ENCODE measurements at regions not wholly inside any gene's neighbourhood (a gene's known extent, or its start where the extent isn't known, plus 50 kb on each side); places are given as distances from the start of the nearest gene placed in this dataset.

DNA sequence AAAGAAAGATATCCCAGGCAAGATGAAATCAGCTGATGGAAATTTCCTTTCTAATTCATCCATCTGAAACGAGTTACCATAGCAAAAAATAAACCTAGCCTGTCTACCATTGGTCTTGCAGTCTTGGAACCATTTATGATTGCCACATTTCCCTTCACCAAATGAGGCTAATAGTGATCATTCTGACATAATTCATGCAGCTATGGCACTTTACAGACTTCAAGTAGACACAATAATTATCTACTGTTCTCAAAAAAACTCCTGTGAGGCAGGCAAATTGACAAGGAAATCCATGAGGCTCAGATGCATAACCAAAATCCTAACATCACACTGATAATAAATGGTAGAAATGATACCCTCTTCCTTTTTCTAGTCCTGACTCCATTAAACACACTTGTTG, 1669.7 kb upstream of the LRRTM1 start:
- DNase-seq (ENCODE audit: low read depth in 2 of 2), result no peak

DNA sequence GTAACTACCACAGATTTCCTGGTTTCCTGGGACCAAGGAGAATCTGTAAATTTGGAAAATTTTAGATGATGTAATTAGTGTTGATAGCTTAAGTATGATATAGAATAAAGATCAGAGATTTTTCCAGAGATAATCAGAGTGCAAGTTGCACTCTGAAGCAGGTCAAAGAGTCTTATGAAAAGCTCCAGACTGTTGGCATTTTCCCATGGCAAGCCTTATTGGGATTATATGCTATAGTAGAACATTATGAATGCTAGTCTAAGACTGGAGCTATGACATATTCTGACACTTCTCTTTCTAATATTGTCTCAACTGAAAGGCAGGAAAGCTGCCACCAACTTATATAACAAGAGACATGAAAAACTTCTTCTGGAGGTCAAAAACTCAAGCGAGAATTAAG, 1638.3 kb upstream of the LRRTM1 start:
- no peak for DNase-seq (ENCODE audit: low read depth in 2 of 2)

DNA sequence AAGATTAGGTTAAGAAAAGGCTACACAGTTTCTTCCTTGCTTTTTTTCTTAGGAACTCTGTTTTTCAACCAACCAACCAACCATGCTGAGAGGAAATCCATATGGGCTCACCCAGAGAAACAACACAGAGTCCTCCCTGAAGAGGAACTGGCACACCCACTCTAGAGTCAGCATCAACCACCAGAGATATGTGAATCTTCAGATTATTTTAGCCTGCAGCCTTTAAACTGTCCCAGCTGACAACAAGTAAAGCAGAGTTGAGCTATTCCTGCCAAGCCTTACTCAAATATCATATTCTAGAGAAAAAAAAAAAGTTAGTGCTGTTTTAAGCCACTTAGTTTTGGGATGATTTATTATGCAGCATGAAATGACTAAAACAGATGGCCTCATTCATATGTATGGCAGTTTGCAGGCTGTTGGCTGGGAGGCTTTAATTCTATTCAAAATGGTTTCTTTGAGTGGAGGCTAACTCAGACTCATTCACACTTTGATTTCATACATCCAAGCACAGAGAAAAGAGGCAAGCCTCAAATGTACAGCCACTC, 1637.7 kb upstream of the LRRTM1 start:
- DNase-seq (ENCODE audit: low read depth in 2 of 2), result no peak

DNA sequence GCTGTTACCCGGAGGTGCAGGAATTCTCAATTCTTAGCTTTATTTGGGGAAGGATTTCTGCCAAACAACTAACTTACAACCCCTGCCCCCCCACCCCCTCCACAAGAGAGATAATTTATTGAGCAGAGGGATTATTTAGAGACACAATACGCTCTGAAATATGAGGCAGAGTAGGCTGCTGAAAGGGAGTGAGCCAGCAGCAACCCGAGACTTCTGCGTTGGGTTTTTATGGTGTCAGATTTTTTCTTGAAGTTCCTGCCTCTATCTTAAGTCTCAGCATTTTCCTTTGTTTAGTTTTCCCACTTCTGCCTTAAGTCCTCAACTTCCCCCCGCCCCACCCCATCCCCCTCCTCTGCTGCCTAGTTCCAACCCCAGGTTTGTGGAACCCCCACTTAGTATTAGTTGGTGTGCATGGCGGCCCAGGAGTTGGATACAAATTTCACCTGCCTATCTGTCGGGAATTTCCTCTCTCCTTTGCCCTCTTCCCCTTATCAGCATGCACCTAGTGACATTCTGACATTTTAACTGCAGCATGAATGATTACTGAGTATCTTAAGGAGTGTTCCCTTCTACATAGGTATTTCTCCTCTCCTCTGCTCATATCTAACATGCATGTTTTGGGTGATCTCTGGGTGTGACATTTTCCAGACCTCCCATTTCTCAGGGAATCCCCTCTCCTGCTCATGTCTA, 1635.9 kb upstream of the LRRTM1 start:
- no peak for DNase-seq (ENCODE audit: low read depth in 2 of 2)

DNA sequence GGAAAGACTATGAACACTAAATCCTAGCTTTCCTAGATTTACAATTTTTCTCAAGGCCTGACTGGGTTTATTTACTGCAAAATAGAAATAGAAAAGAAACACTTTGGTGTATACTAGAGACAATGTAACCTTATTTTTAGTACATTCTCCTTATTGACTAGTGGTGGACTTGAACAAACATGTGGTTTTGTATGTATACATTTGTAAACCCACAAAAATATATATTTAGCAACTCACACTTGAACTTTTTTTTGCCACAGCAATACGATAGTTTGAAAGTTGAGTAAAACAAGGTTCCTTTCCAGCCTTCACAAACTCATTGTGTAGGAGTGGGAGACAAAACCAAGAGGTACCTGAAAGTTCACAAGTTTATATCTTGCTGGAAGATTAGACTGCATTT, 1633.4 kb upstream of the LRRTM1 start:
- DNase-seq (ENCODE audit: low read depth in 2 of 2), result no peak

DNA sequence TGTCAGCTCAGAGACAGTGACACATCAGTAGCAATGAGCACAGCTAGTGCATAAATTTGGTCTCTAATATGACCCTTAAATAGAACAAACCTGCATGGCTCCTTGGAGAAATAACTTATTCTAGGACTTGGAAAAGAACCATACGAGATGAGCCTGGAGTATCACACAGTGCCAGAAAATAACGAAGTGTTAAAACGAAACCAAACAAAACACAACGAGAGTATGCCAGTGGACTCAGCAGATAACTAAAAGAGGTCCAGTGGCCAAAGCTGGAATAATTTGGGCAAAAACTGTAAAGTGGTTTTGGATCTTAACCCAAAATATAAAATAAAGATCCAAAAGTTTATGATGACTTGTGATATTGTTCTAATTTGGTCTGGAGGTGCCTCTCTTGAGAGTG, 1599.0 kb upstream of the LRRTM1 start:
- no peak for DNase-seq (ENCODE audit: low read depth in 2 of 2)

DNA sequence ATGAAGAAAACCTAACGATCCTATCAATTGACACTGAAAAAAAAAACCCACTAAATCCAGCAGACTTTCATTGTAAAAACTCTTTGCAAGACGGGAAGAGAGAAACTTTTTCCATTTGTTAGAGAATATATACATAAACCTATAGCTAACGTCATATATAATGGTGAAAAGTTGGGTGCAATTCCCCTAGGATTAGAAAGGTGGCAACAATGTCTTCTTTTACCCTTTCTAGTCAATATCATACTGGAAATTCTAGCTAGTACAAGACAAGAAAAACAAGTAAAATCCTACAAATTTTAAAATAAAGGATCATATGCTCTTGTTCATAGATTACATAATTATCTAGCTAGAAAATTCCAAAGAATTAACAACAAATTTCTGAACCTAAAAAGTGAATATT, 1596.5 kb upstream of the LRRTM1 start:
- DNase-seq (ENCODE audit: low read depth in 2 of 2), result no peak

DNA sequence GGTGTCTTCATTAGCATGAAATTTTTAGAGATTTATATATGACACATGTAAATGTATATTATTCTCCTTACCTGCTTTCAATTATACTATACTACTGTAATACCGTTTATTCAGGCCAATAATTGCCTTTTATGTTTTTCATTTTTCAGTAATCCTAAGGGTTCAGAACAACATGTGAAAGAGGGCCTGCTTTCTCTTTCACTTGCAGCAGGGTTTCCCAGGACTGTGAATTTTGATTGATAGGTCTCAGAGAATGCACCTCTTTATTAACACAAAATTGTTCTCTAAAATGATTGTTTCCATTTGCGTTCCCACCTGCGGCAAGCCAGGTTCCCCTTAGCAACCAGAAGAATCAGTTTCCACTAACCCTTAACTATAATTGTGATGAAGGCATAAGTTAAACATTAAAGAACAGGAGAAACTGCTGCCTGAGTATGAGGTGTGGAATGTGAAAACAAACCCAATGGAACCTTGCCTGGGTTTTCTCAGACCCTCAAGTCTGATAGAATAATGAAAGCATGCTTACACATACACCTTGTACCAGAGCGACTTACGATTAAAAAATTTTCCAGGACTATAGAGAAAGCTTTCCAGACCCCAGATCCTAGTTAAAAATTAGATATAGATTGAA, 1591.2 kb upstream of the LRRTM1 start:
- no peak for DNase-seq (ENCODE audit: low read depth in 2 of 2)

DNA sequence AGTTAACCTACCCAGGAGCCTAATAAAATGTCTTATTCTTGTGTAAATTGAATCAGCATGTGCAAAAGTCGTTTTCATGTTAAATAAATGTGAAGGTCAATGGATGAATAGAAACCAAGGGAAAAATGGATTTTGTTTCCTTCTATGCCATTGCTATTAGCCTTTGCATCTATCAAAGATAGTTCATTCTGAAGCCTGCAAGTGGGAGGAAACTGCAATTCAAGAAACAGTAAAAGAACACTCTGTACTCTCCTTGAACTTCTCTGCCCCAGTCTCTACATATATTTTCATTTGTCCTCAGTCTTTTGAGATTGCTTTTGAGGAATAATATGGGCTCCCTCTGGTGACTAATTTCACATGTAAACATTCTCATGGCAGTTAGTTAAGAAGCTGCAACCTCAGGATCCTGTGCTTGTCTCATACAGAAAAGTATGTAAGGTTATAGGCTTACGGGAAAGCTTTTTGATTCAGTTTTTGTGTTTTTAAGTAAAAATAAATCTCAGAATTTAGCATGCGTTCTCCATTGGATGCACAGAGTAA, 1590.0 kb upstream of the LRRTM1 start:
- no peak for DNase-seq (ENCODE audit: low read depth in 2 of 2)

DNA sequence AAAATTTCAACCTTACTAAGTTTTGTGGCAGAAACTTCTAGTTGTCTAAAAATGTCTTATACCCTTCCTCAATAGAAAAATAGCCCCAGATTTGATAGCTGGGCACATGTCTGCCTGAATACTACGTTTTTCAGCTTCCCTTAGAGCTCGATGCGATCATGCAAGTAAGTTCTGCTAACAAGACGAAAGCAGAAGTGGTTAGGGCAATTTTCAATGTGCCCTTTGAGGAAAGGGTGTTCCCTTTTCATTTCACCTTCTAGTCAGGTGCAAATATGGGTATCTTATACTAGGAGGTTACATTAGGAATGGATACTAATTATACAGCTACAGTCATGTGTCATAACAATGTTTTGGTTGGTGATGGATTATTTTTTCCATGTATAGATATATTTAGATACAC, 1572.1 kb upstream of the LRRTM1 start:
- DNase-seq (ENCODE audit: low read depth in 2 of 2), result no peak

DNA sequence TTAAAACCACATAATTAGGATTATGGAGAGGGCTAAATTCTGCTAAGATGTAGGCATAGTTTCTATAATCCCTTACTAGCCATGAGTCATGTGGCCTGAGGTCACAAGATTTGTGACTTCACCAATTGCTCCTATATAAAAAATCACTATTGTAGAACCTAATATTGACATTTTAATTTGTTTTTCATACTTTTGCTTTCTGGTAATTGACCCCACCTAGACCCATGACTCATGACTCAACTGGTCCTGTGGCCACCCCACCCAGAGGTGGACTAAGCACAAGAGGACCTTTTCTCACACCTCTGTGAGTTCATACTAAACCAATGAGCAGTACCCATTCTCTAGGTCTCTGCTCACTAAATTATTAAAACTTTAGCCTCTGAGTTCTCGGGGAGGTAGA, 1567.5 kb upstream of the LRRTM1 start:
- no peak for DNase-seq (ENCODE audit: low read depth in 2 of 2)

DNA sequence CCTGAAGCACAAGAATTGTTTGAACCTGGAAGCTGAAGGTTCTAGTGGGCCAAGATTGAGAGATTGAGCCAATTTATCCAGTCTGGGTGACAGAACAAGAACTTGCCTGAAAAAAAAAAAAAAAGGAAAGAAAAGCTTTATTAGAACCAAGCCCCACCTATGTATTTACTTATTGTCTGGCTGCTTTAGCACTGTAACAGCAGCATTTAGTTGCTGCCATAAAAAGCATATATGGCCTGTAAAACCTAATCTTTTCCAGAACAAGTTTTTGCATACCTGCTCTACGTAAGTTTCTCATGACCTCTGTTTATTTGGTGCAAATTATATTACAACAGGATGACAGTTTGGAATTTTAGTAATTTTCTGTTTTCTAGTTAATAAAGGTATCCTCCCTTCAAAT, 1565.6 kb upstream of the LRRTM1 start:
- no peak for DNase-seq (ENCODE audit: low read depth in 2 of 2)

DNA sequence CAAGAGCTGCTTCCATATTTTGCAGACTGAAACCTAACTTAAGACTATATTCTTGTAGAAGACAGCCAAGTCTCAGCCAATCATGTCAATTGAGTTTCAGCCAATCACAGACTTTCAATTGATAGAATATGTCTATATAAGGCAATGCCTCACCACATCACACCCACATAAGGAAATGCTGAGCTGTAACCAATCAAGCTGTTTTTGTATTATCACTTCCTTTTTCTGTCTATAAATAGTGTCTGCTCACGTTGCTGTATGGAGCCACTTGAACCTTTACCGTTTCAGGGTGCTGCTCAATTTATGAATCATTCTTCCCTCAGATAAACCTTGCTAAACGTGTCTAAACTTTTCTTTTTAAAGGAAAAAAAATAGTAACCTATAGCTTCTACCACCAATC, 1554.4 kb upstream of the LRRTM1 start:
- DNase-seq (ENCODE audit: low read depth in 2 of 2), result no peak

DNA sequence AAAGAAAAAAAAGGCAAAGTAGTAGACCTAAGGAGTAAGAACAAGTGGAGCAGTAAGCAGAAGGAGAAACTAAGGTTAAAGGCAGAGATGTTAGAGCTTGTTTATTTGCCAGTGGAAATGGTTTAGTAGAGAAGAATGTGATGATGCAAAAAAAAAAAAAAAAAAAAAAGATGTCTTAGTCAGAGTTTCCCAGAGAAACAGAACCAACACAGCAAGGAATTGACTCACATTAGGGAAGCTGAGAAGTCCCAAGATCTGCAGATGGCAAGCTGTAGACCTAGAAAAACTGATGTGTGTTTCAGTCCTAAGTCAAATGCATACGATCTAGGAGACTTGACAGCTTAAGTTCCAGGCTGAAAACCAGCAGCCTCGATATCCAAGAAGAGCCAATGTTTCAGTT, 1548.8 kb upstream of the LRRTM1 start:
- DNase-seq (ENCODE audit: low read depth in 2 of 2), result no peak

DNA sequence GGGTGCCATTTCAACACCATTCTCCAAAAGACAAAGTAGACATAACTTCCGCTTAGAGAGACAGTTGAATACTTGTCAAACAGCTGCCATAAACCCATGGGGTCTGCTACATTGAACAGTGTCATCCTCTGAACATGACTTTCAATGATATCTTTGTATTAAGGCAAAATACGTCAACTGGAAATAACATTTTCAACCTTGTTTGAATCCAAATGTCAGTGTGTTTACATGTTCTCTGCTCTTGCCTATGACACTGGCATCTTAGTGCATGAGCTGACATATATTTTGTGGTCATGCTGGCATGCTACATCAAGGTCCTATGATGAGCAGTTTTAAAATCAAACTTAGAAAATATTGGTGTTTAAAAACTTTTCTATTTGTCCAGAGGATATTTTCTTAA, 1548.1 kb upstream of the LRRTM1 start:
- no peak for DNase-seq (ENCODE audit: low read depth in 2 of 2)

DNA sequence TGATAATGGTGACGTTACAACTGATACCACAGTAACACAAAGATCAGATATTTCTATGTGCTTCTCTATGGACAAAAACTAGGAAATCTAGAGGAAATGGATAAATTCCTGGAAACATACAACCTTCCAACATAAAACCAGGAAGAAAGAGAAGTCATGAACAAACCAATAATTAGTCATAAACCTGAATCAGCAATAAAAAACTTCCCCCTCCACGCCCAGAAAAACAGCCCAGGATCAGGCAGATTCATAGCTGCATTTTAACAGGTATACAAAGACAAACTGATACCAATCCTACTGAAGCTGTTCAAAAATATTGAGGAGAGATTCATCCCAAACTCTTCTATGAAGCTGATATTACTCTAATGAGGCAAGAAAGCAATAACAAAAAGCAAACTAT, 1535.2 kb upstream of the LRRTM1 start:
- DNase-seq (ENCODE audit: low read depth in 2 of 2), result no peak

DNA sequence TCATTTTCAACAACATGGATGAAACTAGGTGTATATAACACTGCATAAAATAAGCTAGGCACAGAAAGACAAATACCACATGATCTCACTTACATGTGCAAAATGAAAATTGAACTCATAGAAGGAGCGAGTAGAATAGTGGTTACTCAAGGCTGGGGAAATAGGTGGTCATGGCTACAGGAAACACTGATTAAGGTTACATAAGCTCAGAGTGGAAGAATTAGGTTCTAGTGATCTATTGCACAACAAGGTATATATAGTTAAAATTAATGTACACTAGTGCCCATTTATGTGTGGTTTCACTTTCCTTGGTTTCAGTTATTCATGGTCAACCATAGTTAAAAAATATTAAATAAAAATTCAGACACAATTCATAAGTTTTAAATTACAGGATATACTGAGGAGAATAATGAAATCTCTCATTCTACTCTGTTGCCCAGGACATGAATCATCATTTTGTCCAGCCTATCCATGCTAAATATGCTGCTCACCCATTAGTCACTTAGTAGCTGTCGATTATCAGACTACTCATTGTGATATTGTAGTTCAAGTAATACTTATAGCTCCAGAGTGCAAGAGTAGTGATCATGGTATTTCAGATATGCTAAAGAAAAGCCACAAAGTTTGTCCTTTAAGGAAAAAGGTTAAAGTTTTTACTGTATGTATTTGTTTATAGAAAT, 1530.9 kb upstream of the LRRTM1 start:
- no peak for DNase-seq (ENCODE audit: low read depth in 2 of 2)

DNA sequence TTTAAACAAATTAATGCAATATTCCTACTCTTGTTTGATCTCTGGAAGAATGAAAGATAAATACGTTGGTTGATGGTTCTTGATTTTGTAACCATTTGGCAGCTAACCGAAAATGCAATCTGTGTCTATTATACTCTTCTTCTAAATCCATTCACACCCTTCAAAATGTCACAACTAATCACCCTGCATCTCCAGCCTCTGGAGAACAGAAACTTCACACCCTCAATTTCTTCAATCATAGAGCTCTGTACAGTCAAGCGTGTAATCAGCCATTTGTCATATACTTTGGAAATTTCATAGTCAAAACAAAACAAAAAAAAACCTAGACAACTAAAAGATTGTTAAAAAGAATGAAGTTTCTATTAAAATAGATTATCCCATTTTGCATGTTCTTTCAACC, 1482.3 kb upstream of the LRRTM1 start:
- DNase-seq (ENCODE audit: low read depth in 2 of 2), result no peak

DNA sequence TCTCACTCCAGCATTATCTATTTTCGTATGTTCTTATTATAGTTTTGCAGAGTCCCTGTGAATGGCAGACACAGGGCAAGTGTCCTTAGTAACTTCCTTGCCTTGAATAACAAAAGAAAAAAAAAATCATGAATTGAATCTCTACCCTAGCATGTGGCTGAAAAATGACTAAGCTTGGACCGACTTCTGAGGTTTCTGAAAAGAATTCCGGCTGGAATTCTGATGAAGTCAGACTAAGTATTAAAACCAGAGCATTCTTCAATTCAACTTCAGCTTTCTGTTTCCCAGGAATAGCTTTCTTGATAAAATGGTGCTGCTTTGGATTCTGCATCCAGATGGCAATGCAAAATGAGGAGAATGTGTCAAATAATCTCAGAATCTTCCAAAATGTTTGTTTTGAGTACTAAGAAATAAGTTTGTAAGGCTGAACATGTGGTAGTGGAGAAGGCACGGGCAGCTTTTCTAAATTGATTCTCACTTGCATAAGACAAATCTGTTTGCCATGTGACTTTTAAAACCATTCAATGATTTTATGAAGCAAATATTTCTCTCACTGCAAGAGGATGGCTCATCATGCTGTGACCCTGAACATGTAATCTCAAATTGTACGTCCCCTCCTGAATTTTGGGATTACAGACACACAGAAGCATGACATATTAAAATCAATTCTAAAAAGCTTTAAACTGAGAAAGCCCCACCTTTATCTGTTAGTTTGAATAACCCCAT, 1462.8 kb upstream of the LRRTM1 start:
- DNase-seq (ENCODE audit: low read depth in 2 of 2), result no peak

DNA sequence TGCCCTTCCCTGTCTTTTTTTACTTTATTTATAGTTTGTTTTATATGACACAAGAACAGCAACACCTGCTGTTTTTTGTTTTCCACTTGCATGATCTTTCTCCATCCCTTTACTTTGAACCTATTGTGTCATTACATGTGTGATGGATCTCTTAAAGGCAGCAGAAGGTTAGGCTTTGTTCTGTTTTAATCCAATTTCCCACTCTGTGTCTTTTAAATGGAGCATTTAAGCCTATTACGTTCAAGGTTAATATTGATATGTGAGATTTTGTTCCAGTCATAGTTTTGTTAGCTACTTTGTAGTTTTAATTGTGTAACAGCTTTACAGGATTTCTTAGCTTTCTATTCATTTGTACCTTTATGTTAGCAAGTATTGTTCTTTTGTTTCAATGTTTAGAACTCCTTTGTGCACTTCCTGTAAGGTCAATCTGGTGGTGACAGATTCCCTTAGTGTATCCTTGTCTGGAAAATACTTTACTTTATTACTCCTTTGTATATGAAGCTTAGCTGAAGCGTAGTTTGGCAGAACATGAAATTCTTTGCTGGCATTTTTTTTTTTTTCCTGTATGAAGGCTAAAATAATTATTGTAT, 1443.0 kb upstream of the LRRTM1 start:
- no peak for DNase-seq (ENCODE audit: low read depth in 2 of 2)

DNA sequence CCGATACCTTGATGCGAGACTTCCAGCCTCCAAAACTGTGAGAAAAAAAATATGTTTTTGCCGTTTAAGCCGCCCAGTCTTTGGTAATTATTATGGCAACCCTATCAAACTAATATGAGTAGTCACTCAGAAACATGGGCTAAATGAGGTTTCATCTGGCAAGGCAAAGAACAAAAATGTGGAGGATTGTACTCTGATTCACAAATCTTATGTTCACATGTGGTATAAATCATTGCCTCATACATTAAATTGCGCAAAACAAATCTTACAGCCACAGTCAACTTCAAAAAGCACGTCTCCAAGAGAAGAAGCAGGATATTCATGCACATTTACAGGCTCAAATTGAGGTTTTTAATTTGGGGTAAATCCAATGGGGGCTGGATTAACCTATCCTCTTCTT, 1435.4 kb upstream of the LRRTM1 start:
- no peak for DNase-seq (ENCODE audit: low read depth in 2 of 2)

DNA sequence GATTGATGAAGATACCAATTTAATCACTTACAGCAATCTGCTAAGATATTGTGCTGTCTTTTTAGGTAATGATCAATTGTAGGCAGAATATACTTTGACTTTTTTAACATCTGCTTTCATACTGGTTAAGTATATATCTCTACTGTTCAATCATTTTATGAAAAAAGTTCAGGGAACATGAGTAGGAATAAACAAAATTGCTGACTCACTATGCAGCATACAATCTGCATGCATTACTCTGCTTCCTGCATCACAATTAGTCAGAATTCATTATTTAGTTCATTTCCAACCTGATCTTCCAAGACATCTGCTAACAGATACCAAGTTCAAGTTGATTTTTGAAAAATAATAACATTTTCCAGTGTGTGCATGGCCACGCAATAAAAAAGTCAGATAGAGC, 1430.4 kb upstream of the LRRTM1 start:
- DNase-seq (ENCODE audit: low read depth in 2 of 2), result no peak
